GM12873 (cell line): ENCODE measurements at regions not wholly inside any gene's neighbourhood (a gene's known extent, or its start where the extent isn't known, plus 50 kb on each side); places are given as distances from the start of the nearest gene placed in this dataset.

ENCODE experiments used
- CTCF ChIP-seq: IDR thresholded peaks from 2 replicates; pipeline ENCODE4 v1.5.1; 2012; ENCODE audit warnings: low read depth, mild to moderate bottlenecking, moderate library complexity, low read length, control low read depth; ENCODE audit not compliant: insufficient read depth; ENCODE audit errors: missing control alignments

DNA sequence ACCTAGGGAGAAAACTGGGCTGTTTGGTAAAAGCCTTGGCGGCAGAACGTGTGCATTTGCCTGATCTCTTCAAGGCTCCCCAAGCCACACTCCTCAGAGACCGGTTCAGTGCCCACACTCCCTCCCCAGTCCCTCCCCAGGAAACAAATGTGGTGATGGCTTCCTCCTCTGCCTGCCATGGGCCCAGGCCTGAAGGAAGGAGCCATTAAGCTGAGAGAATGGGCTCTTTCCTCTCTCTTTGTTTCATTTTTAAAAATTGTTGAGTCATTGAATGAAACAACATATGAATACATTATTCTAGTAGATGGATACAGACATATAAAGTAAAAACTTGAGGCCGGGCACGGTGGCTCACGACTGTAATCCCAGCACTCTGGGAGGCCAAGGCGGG lies 50.6 kb upstream of the YWHAQ start:
- no peak for TF ChIP-seq CTCF

GRCh38 chr2:9685637-9686036 lies 54.8 kb upstream of the YWHAQ start:
- no peak for TF ChIP-seq CTCF

DNA sequence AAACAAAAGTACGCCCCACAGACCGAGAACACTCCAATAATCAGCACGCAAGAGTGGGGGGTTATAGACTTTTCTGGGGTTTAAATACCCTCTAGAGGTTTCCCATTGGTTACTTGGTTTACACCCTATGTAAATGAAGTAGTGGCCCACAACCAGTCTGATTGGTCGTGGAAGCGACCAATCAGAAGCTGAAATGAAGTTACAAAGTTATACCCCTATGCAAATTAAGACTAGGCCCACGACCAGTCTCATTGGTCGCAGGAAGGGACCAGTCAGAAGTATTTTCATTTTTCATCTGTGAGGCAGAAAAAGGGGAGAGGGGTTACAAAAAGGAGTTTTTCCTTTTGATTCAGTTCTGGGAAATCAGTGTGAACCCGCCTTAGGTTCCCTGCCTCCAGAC lies 55.3 kb upstream of the YWHAQ start:
- no peak for TF ChIP-seq CTCF

DNA sequence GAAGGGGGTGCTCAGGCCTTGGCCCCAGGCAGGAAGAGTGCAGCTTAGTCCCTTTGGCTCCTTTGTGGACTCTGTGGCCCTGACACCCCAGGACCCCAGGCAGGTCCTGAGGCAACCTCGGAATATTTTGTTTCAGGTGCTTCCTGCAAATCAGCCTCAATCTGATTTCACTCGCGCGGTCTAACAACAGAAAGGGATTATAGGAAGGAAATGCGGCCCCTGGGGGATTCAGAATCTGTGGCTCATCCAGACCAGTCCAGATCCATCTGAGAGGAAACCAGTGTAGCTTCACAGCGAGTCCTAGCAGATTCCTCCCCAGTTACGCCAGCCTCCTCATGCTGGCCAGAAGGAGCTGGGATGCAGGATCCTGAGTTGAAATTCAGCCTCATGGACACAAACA lies 59.5 kb upstream of the YWHAQ start:
- TF ChIP-seq CTCF: no peak

DNA sequence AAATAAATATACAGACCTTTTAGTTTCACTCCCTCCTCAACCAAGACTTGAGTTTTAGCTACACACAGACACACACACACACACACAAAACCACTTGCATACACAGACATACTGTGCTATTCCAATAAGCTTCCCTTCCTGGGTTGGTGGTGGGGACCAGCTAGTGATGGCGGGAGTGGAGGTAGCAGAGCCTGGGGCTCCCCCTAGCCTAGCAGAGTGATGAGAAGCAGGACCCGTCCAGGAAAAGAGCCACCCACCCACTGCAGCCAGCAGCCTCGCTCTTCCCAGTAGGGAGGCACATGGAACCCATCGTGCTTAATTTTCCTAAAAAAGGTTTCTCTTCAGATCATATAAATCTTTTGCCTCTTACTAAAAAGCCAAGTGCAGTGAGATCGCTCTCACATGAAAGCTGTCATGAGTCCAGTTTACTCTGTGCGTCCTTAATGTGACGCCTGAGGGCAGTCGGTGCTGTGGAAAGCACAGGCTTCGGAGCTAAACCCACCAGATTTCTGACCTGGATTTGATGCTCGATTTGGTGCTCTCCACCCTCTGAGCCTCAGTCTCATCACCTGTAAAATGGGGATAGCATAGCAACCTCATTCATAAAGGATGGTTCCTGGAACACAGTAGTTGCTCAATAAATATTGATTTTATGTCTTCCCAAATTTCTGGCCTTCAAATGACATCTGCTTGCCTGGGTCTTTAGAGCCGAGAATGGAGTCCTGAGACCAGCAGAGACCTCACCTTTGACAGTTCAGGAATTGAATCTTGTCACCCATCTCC lies 60.1 kb upstream of the YWHAQ start:
- TF ChIP-seq CTCF: no peak

DNA sequence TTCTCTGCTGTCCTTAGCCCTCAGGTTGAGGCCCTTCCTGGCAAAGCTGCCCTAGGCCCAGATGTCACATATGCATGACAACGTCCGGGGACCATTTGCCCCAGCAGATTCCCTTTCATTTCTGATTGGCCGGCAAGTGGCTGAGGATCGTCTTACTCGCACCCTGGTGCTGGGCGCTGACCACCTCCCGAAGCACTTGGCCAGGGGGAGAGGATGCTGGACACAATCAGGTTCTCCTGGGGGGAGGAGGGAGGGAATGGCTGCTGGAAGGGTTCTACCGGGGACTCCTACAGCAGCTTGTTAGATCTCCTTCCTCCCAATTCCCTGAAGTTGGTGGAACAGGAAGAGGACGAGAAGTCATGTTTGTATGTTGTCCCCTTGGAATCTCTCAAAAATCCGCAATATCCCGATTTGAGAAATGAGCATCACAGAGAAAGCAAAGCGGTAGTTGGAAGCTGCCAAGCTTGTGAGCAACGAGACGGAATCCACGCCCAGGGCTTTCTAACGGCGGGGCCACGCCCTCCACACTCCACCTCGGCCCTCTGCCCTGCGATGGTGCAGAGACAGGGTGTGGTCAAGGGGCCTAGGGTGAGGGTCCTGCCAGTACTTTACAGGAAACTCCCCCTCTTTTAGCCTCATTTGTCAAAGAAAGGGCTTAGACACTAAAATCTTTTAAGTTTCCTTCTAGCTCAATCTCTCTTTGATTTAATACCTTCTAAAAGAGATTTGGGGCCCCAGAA lies 61.8 kb upstream of the YWHAQ start:
- TF ChIP-seq CTCF: no peak

DNA sequence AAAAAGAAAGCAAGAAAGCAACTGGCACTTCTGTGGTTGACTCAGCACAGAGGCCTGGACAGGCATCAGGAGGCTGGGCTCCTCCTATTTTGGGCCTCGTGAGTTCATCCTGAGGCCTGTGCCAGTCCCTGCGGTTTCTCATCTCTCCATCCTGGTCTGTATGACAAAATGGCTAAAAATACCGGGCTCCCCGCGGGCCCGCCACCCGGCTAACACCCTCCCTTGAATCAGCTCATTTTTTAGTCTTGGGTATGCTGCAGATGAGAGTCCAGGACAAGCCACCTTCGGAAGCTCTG lies 62.3 kb upstream of the YWHAQ start:
- no peak for TF ChIP-seq CTCF
